ENCODE measurements at regions not wholly inside any gene's neighbourhood (a gene's known extent, or its start where the extent isn't known, plus 50 kb on each side); places are given as distances from the start of the nearest gene placed in this dataset.
"Not testable (repeated sequence)": the region's sequence is repeated elsewhere in the genome, so short reads cannot be mapped to it uniquely, and the experiment has no call there.

- H3K4me3 ChIP-seq (ENCODE audit: low read depth, low read length), result no peak overlapping the region
- no peak for DNase-seq (ENCODE audit: low read depth)
- TF ChIP-seq, protein P1, sequence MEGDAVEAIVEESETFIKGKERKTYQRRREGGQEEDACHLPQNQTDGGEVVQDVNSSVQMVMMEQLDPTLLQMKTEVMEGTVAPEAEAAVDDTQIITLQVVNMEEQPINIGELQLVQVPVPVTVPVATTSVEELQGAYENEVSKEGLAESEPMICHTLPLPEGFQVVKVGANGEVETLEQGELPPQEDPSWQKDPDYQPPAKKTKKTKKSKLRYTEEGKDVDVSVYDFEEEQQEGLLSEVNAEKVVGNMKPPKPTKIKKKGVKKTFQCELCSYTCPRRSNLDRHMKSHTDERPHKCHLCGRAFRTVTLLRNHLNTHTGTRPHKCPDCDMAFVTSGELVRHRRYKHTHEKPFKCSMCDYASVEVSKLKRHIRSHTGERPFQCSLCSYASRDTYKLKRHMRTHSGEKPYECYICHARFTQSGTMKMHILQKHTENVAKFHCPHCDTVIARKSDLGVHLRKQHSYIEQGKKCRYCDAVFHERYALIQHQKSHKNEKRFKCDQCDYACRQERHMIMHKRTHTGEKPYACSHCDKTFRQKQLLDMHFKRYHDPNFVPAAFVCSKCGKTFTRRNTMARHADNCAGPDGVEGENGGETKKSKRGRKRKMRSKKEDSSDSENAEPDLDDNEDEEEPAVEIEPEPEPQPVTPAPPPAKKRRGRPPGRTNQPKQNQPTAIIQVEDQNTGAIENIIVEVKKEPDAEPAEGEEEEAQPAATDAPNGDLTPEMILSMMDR (conservative IDR thresholded peaks at IDR 0.05; ENCODE audit: low read depth, low read length), result no peak
These were observed 452.9 kb upstream of the NECTIN3 start for GRCh38 chr3:110618512-110619226.

DNA sequence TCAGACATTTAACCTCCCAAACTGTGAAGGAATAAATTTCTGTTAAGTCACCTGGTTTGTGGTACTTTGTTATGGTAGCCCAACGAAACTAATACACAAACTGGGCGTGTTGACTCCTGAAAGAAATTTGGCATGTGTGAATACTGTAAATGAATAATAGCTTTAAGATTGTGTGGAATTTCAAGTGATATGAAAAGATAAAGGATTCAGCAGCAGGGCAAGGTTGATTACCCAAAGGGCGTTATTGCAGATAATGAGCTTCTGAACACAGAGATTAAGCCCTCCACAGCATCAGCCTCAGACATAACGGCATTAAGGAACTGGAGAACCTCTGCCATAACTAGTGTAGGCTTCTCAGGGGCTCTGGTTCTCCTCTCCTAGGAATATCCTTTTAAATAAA lies 451.5 kb upstream of the NECTIN3 start:
- DNase-seq (ENCODE audit: low read depth), result no peak
- TF ChIP-seq, protein P1 (conservative IDR thresholded peaks at IDR 0.05; ENCODE audit: low read depth, low read length), result no peak
- H3K4me3 ChIP-seq (ENCODE audit: low read depth, low read length), result no peak overlapping the region

- peak; percentile 6 for DNase-seq (ENCODE audit: low read depth)
- no peak overlapping the region for H3K4me3 ChIP-seq (ENCODE audit: low read depth, low read length)
- TF ChIP-seq, protein P1 (conservative IDR thresholded peaks at IDR 0.05; ENCODE audit: low read depth, low read length), result no peak
These were observed 448.0 kb upstream of the NECTIN3 start for GRCh38 chr3:110623571-110623970.

DNA sequence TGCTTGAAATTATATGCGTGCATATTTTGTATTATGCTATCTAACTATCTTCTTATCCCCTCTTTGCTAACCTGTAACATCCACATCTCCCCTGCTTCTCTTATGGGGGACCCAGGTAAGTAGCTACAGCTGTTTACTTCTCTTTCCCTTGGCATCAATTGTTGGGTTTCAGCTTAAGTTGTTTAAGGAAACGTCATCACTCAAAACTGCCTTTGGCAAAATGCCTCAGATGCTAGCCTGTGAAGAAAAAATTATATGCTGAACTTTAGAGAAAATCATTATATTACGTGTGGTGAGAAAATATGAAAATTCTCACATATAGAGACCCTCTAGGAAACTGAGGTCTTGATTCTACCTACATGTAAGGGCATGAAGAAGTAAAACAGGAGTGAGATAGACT lies 447.0 kb upstream of the NECTIN3 start:
- DNase-seq (ENCODE audit: low read depth), result no peak
- H3K4me3 ChIP-seq (ENCODE audit: low read depth, low read length), result no peak overlapping the region
- TF ChIP-seq, protein P1 (conservative IDR thresholded peaks at IDR 0.05; ENCODE audit: low read depth, low read length), result no peak

- DNase-seq (ENCODE audit: low read depth), result no peak
- no peak overlapping the region for H3K4me3 ChIP-seq (ENCODE audit: low read depth, low read length)
- TF ChIP-seq, protein P1 (conservative IDR thresholded peaks at IDR 0.05; ENCODE audit: low read depth, low read length), result no peak
These were observed 446.3 kb upstream of the NECTIN3 start for GRCh38 chr3:110625201-110625747.

DNA sequence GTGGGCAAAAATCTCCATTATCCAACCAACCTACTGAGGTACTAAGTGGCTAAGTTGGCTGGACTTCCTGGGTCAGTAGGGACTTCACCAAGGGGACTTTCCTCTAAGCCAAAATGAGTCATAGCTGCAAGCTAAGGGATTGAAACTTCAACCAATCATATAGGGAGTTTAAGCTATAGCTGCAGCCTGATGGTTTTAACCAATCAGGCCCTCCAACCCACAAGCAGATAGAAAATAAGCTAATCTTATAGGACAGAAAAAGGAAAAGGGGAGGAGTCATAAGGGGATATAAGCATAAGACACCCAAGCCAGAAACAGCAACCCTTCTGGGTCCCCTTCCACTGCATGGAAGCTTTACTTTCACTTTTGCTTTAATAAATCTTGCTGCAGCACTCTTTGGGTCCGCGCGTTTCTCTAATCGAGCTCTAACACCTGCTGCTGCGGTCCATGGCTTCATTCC lies 444.9 kb upstream of the NECTIN3 start:
- DNase-seq (ENCODE audit: low read depth); H3K4me3 ChIP-seq (ENCODE audit: low read depth, low read length): not testable (repeated sequence)

- no peak overlapping the region for H3K4me3 ChIP-seq (ENCODE audit: low read depth, low read length)
- DNase-seq (ENCODE audit: low read depth), result no peak
- TF ChIP-seq, protein P1 (conservative IDR thresholded peaks at IDR 0.05; ENCODE audit: low read depth, low read length), result no peak
These were observed 442.8 kb upstream of the NECTIN3 start for GRCh38 chr3:110628650-110629301.

Data from epithelial cell of proximal tubule (primary cell).